ENCODE measurements at regions not wholly inside any gene's neighbourhood (a gene's known extent, or its start where the extent isn't known, plus 50 kb on each side); places are given as distances from the start of the nearest gene placed in this dataset.
"Not testable (repeated sequence)": the region's sequence is repeated elsewhere in the genome, so short reads cannot be mapped to it uniquely, and the experiment has no call there.

GRCh38 chr16:29182501-29182900, 197.6 kb downstream of the LAT start:
- Histone ChIP-seq H3K36me3 (no peaks in the 10 kb centered on the region), H3K27ac (no peak overlapping the region), H3K27me3 (no peaks in the 10 kb centered on the region), H3K4me3 (no peak overlapping the region), H3K4me1 (peaks cover 0 to 33% (median 11%) of the 10 kb centered on the region in 3 donors), H3K9me3 (no peaks in the 10 kb centered on the region)
- intact Hi-C loops (cut with DNase I): no loop called here
- TF ChIP-seq POLR2A (IDR thresholded peaks at IDR 0.05) (no peak), CTCF (IDR thresholded peaks at IDR 0.05) (no peak)
- 89% methylated on average over 5 of the region's 9 CpGs; no CpG with 5 or more reads in 1 of the 2 donors for WGBS, 2 donors
- DNase-seq: no peak

- H3K27ac ChIP-seq; DNase-seq; H3K9me3 ChIP-seq; H3K4me3 ChIP-seq; H3K36me3 ChIP-seq; H3K27me3 ChIP-seq; intact Hi-C loops (cut with DNase I): not testable (repeated sequence)
- 87 to 89% methylated on average over 13 of the region's 17 CpGs for WGBS, 2 donors
- peaks cover 0 to 37% (median 11%) of the 10 kb centered on the region in 3 donors for H3K4me1 ChIP-seq
Measured at GRCh38 chr16:29181921-29182411, 197.1 kb downstream of the LAT start.

- H3K4me1 ChIP-seq: peaks cover 0 to 35% (median 11%) of the 10 kb centered on the region in 3 donors
Measured at GRCh38 chr16:29181254-29181780, 196.5 kb downstream of the LAT start.

GRCh38 chr16:29180206-29180600, 195.4 kb downstream of the LAT start:
- H3K9me3 ChIP-seq; H3K4me3 ChIP-seq; intact Hi-C loops (cut with DNase I); DNase-seq; H3K27me3 ChIP-seq; H3K36me3 ChIP-seq: not testable (repeated sequence)
- peak overlapping the region in 2 of 4 donors; percentile 45 to 65 for H3K27ac ChIP-seq
- WGBS, 2 donors: 83% methylated on average over 1 of the region's 15 CpGs; no CpG with 5 or more reads in 1 of the 2 donors
- peaks cover 0 to 24% (median 11%) of the 10 kb centered on the region in 3 donors for H3K4me1 ChIP-seq

More at GRCh38 chr16:29181254-29181780, 196.5 kb downstream of the LAT start:
- H3K9me3 ChIP-seq; DNase-seq; H3K4me3 ChIP-seq; H3K36me3 ChIP-seq; H3K27me3 ChIP-seq; H3K27ac ChIP-seq; intact Hi-C loops (cut with DNase I): not testable (repeated sequence)
- 95% methylated on average over 4 of the region's 13 CpGs; no CpG with 5 or more reads in 1 of the 2 donors for WGBS, 2 donors

GRCh38 chr16:29179401-29180205, 194.8 kb downstream of the LAT start:
- H3K27me3 ChIP-seq; H3K36me3 ChIP-seq; H3K9me3 ChIP-seq; DNase-seq; intact Hi-C loops (cut with DNase I); H3K4me3 ChIP-seq: not testable (repeated sequence)
- peaks cover 0 to 18% (median 7%) of the 10 kb centered on the region in 3 donors for H3K4me1 ChIP-seq
- WGBS, 2 donors: 20 to 82% methylated on average over 1 to 9 of the region's 25 CpGs
- H3K27ac ChIP-seq: peak overlapping the region in 3 of 4 donors; percentile 45 to 71 (median 65)

GRCh38 chr16:29177888-29178726, 193.3 kb downstream of the LAT start:
- H3K27me3 ChIP-seq; DNase-seq; H3K9me3 ChIP-seq; intact Hi-C loops (cut with DNase I); H3K36me3 ChIP-seq; H3K4me3 ChIP-seq: not testable (repeated sequence)
- 55 to 73% methylated on average over 5 to 10 of the region's 24 CpGs for WGBS, 2 donors
- H3K27ac ChIP-seq: peak overlapping the region in 3 of 4 donors; percentile 58 to 71 (median 58)
- peaks cover 0 to 16% (median 3%) of the 10 kb centered on the region in 3 donors for H3K4me1 ChIP-seq

- H3K36me3 ChIP-seq; intact Hi-C loops (cut with DNase I); H3K9me3 ChIP-seq; H3K27me3 ChIP-seq; H3K4me3 ChIP-seq; DNase-seq: not testable (repeated sequence)
- Histone ChIP-seq H3K27ac (peak overlapping the region in 3 of 4 donors; percentile 58 to 71 (median 58)), H3K4me1 (peaks cover 0 to 16% (median 3%) of the 10 kb centered on the region in 3 donors)
- WGBS, 2 donors: 51 to 80% methylated on average over 6 to 14 of the region's 30 CpGs
Measured at GRCh38 chr16:29177203-29177887, 192.5 kb downstream of the LAT start.

GRCh38 chr16:29176822-29177202, 192.0 kb downstream of the LAT start:
- H3K4me3 ChIP-seq: not testable (repeated sequence)
- H3K4me1 ChIP-seq: peaks cover 0 to 16% (median 3%) of the 10 kb centered on the region in 3 donors

GRCh38 chr16:29176154-29176470, 191.3 kb downstream of the LAT start:
- H3K4me1 ChIP-seq: peaks cover 0 to 16% (median 3%) of the 10 kb centered on the region in 3 donors
- 83 to 86% methylated on average over 2 to 3 of the region's 7 CpGs for WGBS, 2 donors
- H3K27me3 ChIP-seq; H3K27ac ChIP-seq; H3K4me3 ChIP-seq; intact Hi-C loops (cut with DNase I); H3K36me3 ChIP-seq; H3K9me3 ChIP-seq; DNase-seq: not testable (repeated sequence)

More at GRCh38 chr16:29176822-29177202, 192.0 kb downstream of the LAT start:
- H3K36me3 ChIP-seq; intact Hi-C loops (cut with DNase I); H3K9me3 ChIP-seq; H3K27ac ChIP-seq; H3K27me3 ChIP-seq; DNase-seq: not testable (repeated sequence)
- 100% methylated on average over 1 of the region's 7 CpGs; no CpG with 5 or more reads in 1 of the 2 donors for WGBS, 2 donors

- H3K9me3 ChIP-seq; H3K27me3 ChIP-seq; H3K27ac ChIP-seq; H3K36me3 ChIP-seq; intact Hi-C loops (cut with DNase I); H3K4me3 ChIP-seq; DNase-seq: not testable (repeated sequence)
- WGBS, 2 donors: 83 to 88% methylated on average over 7 to 12 of the region's 19 CpGs
- peaks cover 0 to 16% (median 3%) of the 10 kb centered on the region in 3 donors for H3K4me1 ChIP-seq
Measured at GRCh38 chr16:29175411-29176153, 190.7 kb downstream of the LAT start.

Data from esophagus squamous epithelium (tissue), 5 donors.